K562 (cell line): ENCODE measurements at regions not wholly inside any gene's neighbourhood (a gene's known extent, or its start where the extent isn't known, plus 50 kb on each side); places are given as distances from the start of the nearest gene placed in this dataset.

Experiments used
- ATAC-seq: fragments of 200-7000 bp; cut with Tn5 transposase; 3 replicates; pipeline ENCODE4 v1.9.1; 2020; ENCODE audit warnings: moderate library complexity
- BruUV-seq: library from RNA; stranded (reverse); fragments of 400-500 nt; replicated peaks from 2 replicates; lab custom pipeline; 2021; lab: Mats Ljungman, UMichigan
- CTCF ChIA-PET: fragments of 300-600 bp; formaldehyde crosslinking; extraction: SDS; loops from one replicate; lab custom pipeline; 2021; ENCODE audit warnings: low intra/inter-chr PET ratio; lab: Yijun Ruan, JAX
- POLR2A ChIA-PET: fragments of 300-600, 350-650 bp; sonication (Branson Sonifier 250); formaldehyde crosslinking; extraction: SDS; loops from one replicate; lab custom pipeline; 2021; ENCODE audit warnings: antibody characterized with exemption, inconsistent platforms; lab: Yijun Ruan, JAX
- DNase-seq, 4 experiments: peaks; one replicate each; pipeline versions ENCODE4 v3.0.0 to v3.0.0-alpha.2; 2011 to 2018; ENCODE audit warnings: low spot score in 3 of 4, mixed read lengths in 3 of 4; ENCODE audit errors: extremely low read depth in 1 of 4
- FAIRE-seq: peaks from 2 replicates; lab custom pipeline; 2011; peaks lifted over from hg19 to GRCh38; lab: Jason Lieb, UNC
- H2AFZ ChIP-seq: 2 replicates; pipeline ENCODE4 v1.6.0; 2011; ENCODE audit warnings: low read depth, low read length, control low read depth, inconsistent platforms
- H3K27ac ChIP-seq: fragments of 200-600 bp; 3 replicates; pipeline ENCODE4 v1.8.0; 2011; ENCODE audit warnings: low read depth, mild to moderate bottlenecking, control low read depth, inconsistent platforms, low read length, moderate library complexity, mixed read lengths; ENCODE audit errors: extremely low read depth
- H3K27me3 ChIP-seq, 2 experiments: fragments of 300-600 bp in 1 of 2; 2 replicates in 1 of 2; 3 replicates in 1 of 2; pipeline versions ENCODE4 v1.6.0 to v1.8.0; 2011; ENCODE audit warnings: inconsistent platforms in 2 of 2, low read length in 2 of 2, mild to moderate bottlenecking in 1 of 2, mixed read lengths in 1 of 2, moderate library complexity in 1 of 2; ENCODE audit not compliant: control insufficient read depth in 2 of 2, insufficient read depth in 2 of 2
- H3K36me3 ChIP-seq: fragments of 300-600 bp; 3 replicates; pipeline ENCODE4 v1.8.0; 2011; ENCODE audit warnings: mild to moderate bottlenecking, low read length, inconsistent platforms; ENCODE audit not compliant: control insufficient read depth, insufficient read depth
- H3K4me1 ChIP-seq, 2 experiments: fragments of 200-600 bp in 1 of 2; replicated peaks in 1 of 2; 2 replicates in 1 of 2; 3 replicates in 1 of 2; pipeline versions ENCODE4 v1.5.1 to v1.8.0; 2011; ENCODE audit warnings: inconsistent platforms in 2 of 2, low read length in 2 of 2, mild to moderate bottlenecking in 1 of 2, mixed read lengths in 1 of 2, moderate library complexity in 1 of 2; ENCODE audit not compliant: control insufficient read depth in 2 of 2, insufficient read depth in 2 of 2
- H3K4me2 ChIP-seq: 2 replicates; pipeline ENCODE4 v1.6.1; 2011; ENCODE audit warnings: low read length, control low read depth, inconsistent platforms, mixed read lengths; ENCODE audit not compliant: insufficient read depth
- H3K4me3 ChIP-seq: fragments of 200-600 bp; sonication (generic), shearing (Covaris generic); 2 replicates; pipeline ENCODE4 v1.5.1; 2016; ENCODE audit warnings: control low read depth, inconsistent platforms
- H3K79me2 ChIP-seq: fragments of 200-600 bp; 3 replicates; pipeline ENCODE4 v1.8.0; 2011; ENCODE audit warnings: low read length, inconsistent platforms; ENCODE audit not compliant: control insufficient read depth, insufficient read depth
- H3K9ac ChIP-seq, 2 experiments: 2 replicates each; pipeline versions ENCODE4 v1.6.0 to v1.6.1; 2011; ENCODE audit warnings: low read depth in 2 of 2, low read length in 2 of 2, control low read depth in 1 of 2, inconsistent platforms in 1 of 2, mild to moderate bottlenecking in 1 of 2, mixed read lengths in 1 of 2; ENCODE audit not compliant: insufficient read depth in 1 of 2
- H3K9me1 ChIP-seq: one replicate; pipeline ENCODE4 v1.6.0; 2011; ENCODE audit warnings: inconsistent platforms, mild to moderate bottlenecking, low read length, moderate library complexity; ENCODE audit not compliant: control insufficient read depth, insufficient read depth
- H3K9me3 ChIP-seq: replicated peaks from 2 replicates; pipeline ENCODE4 v1.5.1; 2011; ENCODE audit warnings: low read depth, low read length, inconsistent platforms; ENCODE audit not compliant: control insufficient read depth, insufficient read depth
- H4K20me1 ChIP-seq: replicated peaks from 2 replicates; pipeline ENCODE4 v1.6.1; 2011; ENCODE audit warnings: low read length, inconsistent platforms, mixed read lengths; ENCODE audit not compliant: control insufficient read depth, insufficient read depth
- ADNP ChIP-seq: fragments of 200-800 bp; sonication (Bioruptor generic); IDR thresholded peaks from 2 replicates; pipeline ENCODE4 v1.6.1; 2016; ENCODE audit warnings: missing genetic modification characterization, missing compliant biosample characterization
- DDX20 ChIP-seq: fragments of 450-650 bp; IDR thresholded peaks from 2 replicates; pipeline ENCODE4 v1.6.1; 2016; ENCODE audit warnings: missing genetic modification characterization, low read depth, mild to moderate bottlenecking, missing compliant biosample characterization, moderate library complexity
- ILK ChIP-seq: fragments of 450-650 bp; IDR thresholded peaks from 2 replicates; pipeline ENCODE4 v1.6.1; 2016; ENCODE audit warnings: missing genetic modification characterization, low read depth, mild to moderate bottlenecking, missing compliant biosample characterization, moderate library complexity, borderline replicate concordance
- PHF8 ChIP-seq: fragments of 200-600 bp; sonication (generic); IDR thresholded peaks from 2 replicates; pipeline ENCODE4 v1.6.1; 2012; ENCODE audit warnings: mixed run types, mild to moderate bottlenecking, inconsistent platforms, low read length, moderate library complexity, borderline replicate concordance
- SAFB2 ChIP-seq: fragments of 200-400 bp; formaldehyde crosslinking; IDR thresholded peaks from 2 replicates; pipeline ENCODE4 v1.6.1; 2018; ENCODE audit warnings: borderline replicate concordance, low read length, low read depth, moderate library complexity; ENCODE audit not compliant: severe bottlenecking
- SPI1 ChIP-seq: IDR thresholded peaks from 2 replicates; pipeline ENCODE4 v1.6.1; 2011; ENCODE audit warnings: low read depth, low read length, control low read depth, borderline replicate concordance
- ZBTB43 ChIP-seq: sonication (generic); formaldehyde crosslinking; IDR thresholded peaks from 2 replicates; pipeline ENCODE4 v1.8.0; 2023; ENCODE audit warnings: mild to moderate bottlenecking, missing genetic modification reagents
- ZNF133 ChIP-seq: fragments of 250-450 bp; sonication (Bioruptor Pico); IDR thresholded peaks from 2 replicates; pipeline ENCODE4 v1.4.0; 2020; ENCODE audit warnings: mild to moderate bottlenecking
- in situ Hi-C: fragments of 300-500 bp; cut with MboI; formaldehyde crosslinking; loops from 4 replicates; pipeline ENCODE4 v1.15.0; 2018; ENCODE audit warnings: inconsistent platforms, mixed read lengths
- intact Hi-C: fragments of 100-400 bp; cut with micrococcal nuclease; formaldehyde crosslinking; loops from 2 replicates; pipeline ENCODE4 v1.14.2; 2022

DNA sequence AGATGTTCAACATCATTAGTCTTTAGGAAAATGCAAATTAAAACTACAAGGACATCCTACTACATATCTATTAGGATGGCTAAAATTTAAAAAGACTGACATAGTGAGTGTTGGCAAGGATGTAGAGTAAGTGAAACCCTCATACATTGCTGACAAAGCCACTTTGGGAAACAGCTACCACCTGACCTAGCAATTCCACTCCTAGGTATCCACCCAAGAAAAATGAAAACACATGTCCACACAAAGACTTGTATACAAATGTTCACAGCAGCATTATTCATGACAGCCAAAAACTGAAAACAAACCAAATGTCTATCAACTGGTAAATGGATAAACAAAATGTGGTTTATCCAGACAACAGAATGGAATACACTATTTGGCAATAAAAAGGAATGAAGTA is 51.7 kb upstream of the DOCK9 start:
- Histone ChIP-seq H3K27ac (no peak overlapping the region), H3K4me1 (no peaks in the 10 kb centered on the region; a peak in 1 of 5 replicates), H3K27me3 (no peaks in the 10 kb centered on the region), H3K79me2 (peaks cover 19% of the 10 kb centered on the region), H3K9ac (no peak overlapping the region), H3K4me3 (no peak overlapping the region), H3K9me1 (no peaks in the 10 kb centered on the region), H2AFZ (no peak overlapping the region), H3K9me3 (no peaks in the 10 kb centered on the region), H4K20me1 (no peaks in the 10 kb centered on the region), H3K4me2 (no peak overlapping the region), H3K36me3 (no peaks in the 10 kb centered on the region)
- in situ Hi-C loops: no loop called here
- intact Hi-C loops: loop anchor here (2.0 to 10.0 kb wide), 2 partner anchors 49 to 135 kb away; no protein-coding TSS in a partner anchor
- TF ChIP-seq ADNP (tag) (no peak), ZBTB43 (CRISPR knock-in tag) (no peak), DDX20 (no peak), SAFB2 (no peak), ILK (tag) (no peak), ZNF133 (CRISPR knock-in tag) (no peak), SPI1 (no peak), PHF8 (no peak)
- ChIA-PET CTCF (no interaction called here), POLR2A (no interaction called here)
- FAIRE-seq (no peak), ATAC-seq (no peak), DNase-seq (no peak)
- BruUV-seq: no TSS peak
